Mesendoderm (in vitro differentiated cells): ENCODE measurements at regions not wholly inside any gene's neighbourhood (a gene's known extent, or its start where the extent isn't known, plus 50 kb on each side); places are given as distances from the start of the nearest gene placed in this dataset.

ENCODE experiments used
- DNase-seq: peaks from one replicate; pipeline ENCODE4 v3.0.0; 2013
- H2AK5ac ChIP-seq: 2 replicates; pipeline ENCODE4 v1.6.1; 2013; ENCODE audit warnings: low read length, inconsistent platforms
- H2BK120ac ChIP-seq: 2 replicates; pipeline ENCODE4 v1.6.1; 2013; ENCODE audit warnings: low read depth, mild to moderate bottlenecking, low read length, moderate library complexity, mixed read lengths
- H2BK15ac ChIP-seq: replicated peaks from 2 replicates; pipeline ENCODE4 v1.6.1; 2013; ENCODE audit warnings: low read depth, mild to moderate bottlenecking, moderate library complexity
- H2BK5ac ChIP-seq: 2 replicates; pipeline ENCODE4 v1.6.1; 2013; ENCODE audit warnings: low read length, inconsistent platforms
- H3K18ac ChIP-seq: 2 replicates; pipeline ENCODE4 v1.6.1; 2013; ENCODE audit warnings: mild to moderate bottlenecking, low read length, mixed read lengths
- H3K23ac ChIP-seq: one replicate; pipeline ENCODE4 v1.6.1; 2013; ENCODE audit warnings: low read length
- H3K27ac ChIP-seq: 2 replicates; pipeline ENCODE4 v1.5.1; 2013; ENCODE audit warnings: low read depth, mild to moderate bottlenecking, inconsistent platforms, low read length, moderate library complexity
- H3K27me3 ChIP-seq: 2 replicates; pipeline ENCODE4 v1.6.1; 2013; ENCODE audit warnings: low read length, control low read depth, mild to moderate bottlenecking, inconsistent platforms; ENCODE audit not compliant: insufficient read depth, poor library complexity
- H3K36me3 ChIP-seq: 2 replicates; pipeline ENCODE4 v1.6.1; 2013; ENCODE audit warnings: low read length, inconsistent platforms; ENCODE audit not compliant: control insufficient read depth, insufficient read depth
- H3K4ac ChIP-seq: one replicate; pipeline ENCODE4 v1.6.1; 2013; ENCODE audit warnings: low read depth, mild to moderate bottlenecking, low read length, moderate library complexity
- H3K4me1 ChIP-seq: 2 replicates; pipeline ENCODE4 v1.6.1; 2013; ENCODE audit warnings: low read depth, low read length, inconsistent platforms; ENCODE audit not compliant: control insufficient read depth
- H3K4me2 ChIP-seq: 2 replicates; pipeline ENCODE4 v1.6.1; 2013; ENCODE audit warnings: low read length
- H3K4me3 ChIP-seq: 2 replicates; pipeline ENCODE4 v1.5.1; 2013; ENCODE audit warnings: mild to moderate bottlenecking, low read length
- H3K56ac ChIP-seq: one replicate; pipeline ENCODE4 v1.6.1; 2013; ENCODE audit warnings: low read length
- H3K79me1 ChIP-seq: 2 replicates; pipeline ENCODE4 v1.6.1; 2013; ENCODE audit warnings: low read length, inconsistent platforms
- H3K79me2 ChIP-seq: 2 replicates; pipeline ENCODE4 v1.6.1; 2013; ENCODE audit warnings: mild to moderate bottlenecking, low read length; ENCODE audit not compliant: control insufficient read depth, insufficient read depth
- H3K9ac ChIP-seq: 2 replicates; pipeline ENCODE4 v1.6.1; 2013; ENCODE audit warnings: low read length, inconsistent platforms
- H4K5ac ChIP-seq: one replicate; pipeline ENCODE4 v1.6.1; 2013; ENCODE audit warnings: low read length
- H4K8ac ChIP-seq: one replicate; pipeline ENCODE4 v1.6.1; 2013; ENCODE audit warnings: low read depth, mild to moderate bottlenecking, control low read depth, low read length, moderate library complexity
- WGBS: extraction: QIAGEN DNeasy Blood & Tissue Kit; methylation state at CpG from one replicate; pipeline ENCODE4 v1.1.7; 2013; ENCODE audit warnings: low lambda C conversion rate, missing lambda C conversion rate; ENCODE audit not compliant: insufficient coverage; ENCODE audit errors: extremely low coverage; 5-methylcytosine and 5-hydroxymethylcytosine counted together

- Histone ChIP-seq H3K23ac (no peak overlapping the region), H2BK5ac (no peak overlapping the region), H3K18ac (no peak overlapping the region), H3K79me2 (no peaks in the 10 kb centered on the region), H3K79me1 (no peaks in the 10 kb centered on the region), H3K4me1 (no peaks in the 10 kb centered on the region), H3K4ac (no peak overlapping the region), H3K4me2 (no peak overlapping the region), H3K4me3 (no peak overlapping the region), H3K27me3 (no peaks in the 10 kb centered on the region), H2BK15ac (no peak overlapping the region), H2BK120ac (no peak overlapping the region), H2AK5ac (no peak overlapping the region), H4K5ac (no peak overlapping the region), H3K36me3 (no peaks in the 10 kb centered on the region), H3K9ac (no peak overlapping the region), H3K27ac (no peak overlapping the region), H3K56ac (no peak overlapping the region), H4K8ac (no peak overlapping the region)
- DNase-seq, result peak; percentile 14
- no CpG with 5 or more reads among the region's 1 CpG for WGBS
Measured at GRCh38 chr13:34647379-34648150, 294.5 kb upstream of the NBEA start.

- Histone ChIP-seq H3K56ac (no peak overlapping the region), H4K8ac (no peak overlapping the region), H3K4me1 (no peaks in the 10 kb centered on the region), H3K18ac (peak overlapping the region; percentile 84), H2BK5ac (no peak overlapping the region), H3K36me3 (no peaks in the 10 kb centered on the region), H3K4me3 (no peak overlapping the region), H3K4me2 (no peak overlapping the region), H3K23ac (no peak overlapping the region), H2AK5ac (no peak overlapping the region), H3K27me3 (no peaks in the 10 kb centered on the region), H4K5ac (no peak overlapping the region), H3K27ac (no peak overlapping the region), H3K9ac (no peak overlapping the region), H2BK15ac (no peak overlapping the region), H2BK120ac (no peak overlapping the region), H3K79me1 (no peaks in the 10 kb centered on the region), H3K79me2 (no peaks in the 10 kb centered on the region), H3K4ac (no peak overlapping the region)
- no CpG with 5 or more reads among the region's 1 CpG for WGBS
- peak; percentile 58 for DNase-seq
Measured at GRCh38 chr13:34654203-34654602, 287.9 kb upstream of the NBEA start.

DNA sequence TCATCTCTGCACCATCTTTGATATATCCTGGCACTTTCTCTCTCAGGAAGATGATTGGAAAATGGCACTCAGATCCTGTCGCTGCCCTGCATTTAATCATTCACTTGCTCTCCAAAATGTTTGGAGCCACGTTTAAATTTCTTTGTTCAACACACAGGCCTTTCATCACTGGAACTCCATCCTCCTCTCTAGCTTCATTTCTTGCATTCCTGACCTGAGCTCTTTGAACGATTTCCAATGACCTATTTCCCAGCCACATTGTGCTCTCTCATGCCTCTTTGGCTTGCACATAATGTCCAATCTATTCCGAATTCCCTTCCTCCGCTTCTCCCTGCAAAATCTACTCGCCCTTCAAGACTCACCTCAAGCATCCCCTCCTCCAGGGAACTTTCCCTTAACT, 287.4 kb upstream of the NBEA start:
- Histone ChIP-seq H3K56ac (no peak overlapping the region), H3K18ac (no peak overlapping the region), H3K27me3 (no peaks in the 10 kb centered on the region), H3K23ac (no peak overlapping the region), H4K5ac (no peak overlapping the region), H3K4ac (no peak overlapping the region), H3K36me3 (no peaks in the 10 kb centered on the region), H3K79me2 (no peaks in the 10 kb centered on the region), H2BK15ac (no peak overlapping the region), H2BK120ac (no peak overlapping the region), H4K8ac (no peak overlapping the region), H3K9ac (no peak overlapping the region), H2AK5ac (no peak overlapping the region), H3K4me1 (no peaks in the 10 kb centered on the region), H3K27ac (no peak overlapping the region), H3K4me2 (no peak overlapping the region), H3K4me3 (no peak overlapping the region), H3K79me1 (no peaks in the 10 kb centered on the region), H2BK5ac (no peak overlapping the region)
- no peak for DNase-seq
- no CpG with 5 or more reads among the region's 6 CpGs for WGBS

- Histone ChIP-seq H3K27me3 (no peaks in the 10 kb centered on the region), H3K79me2 (no peaks in the 10 kb centered on the region), H4K5ac (no peak overlapping the region), H3K4me1 (no peaks in the 10 kb centered on the region), H3K4ac (no peak overlapping the region), H3K36me3 (no peaks in the 10 kb centered on the region), H2BK120ac (no peak overlapping the region), H3K23ac (no peak overlapping the region), H2BK15ac (no peak overlapping the region), H3K79me1 (no peaks in the 10 kb centered on the region), H3K27ac (no peak overlapping the region), H3K56ac (no peak overlapping the region), H2BK5ac (no peak overlapping the region), H3K4me3 (no peak overlapping the region), H3K9ac (no peak overlapping the region), H2AK5ac (no peak overlapping the region), H3K18ac (no peak overlapping the region), H4K8ac (no peak overlapping the region), H3K4me2 (no peak overlapping the region)
- no peak for DNase-seq
Measured at GRCh38 chr13:34655554-34655953, 286.5 kb upstream of the NBEA start.

DNA sequence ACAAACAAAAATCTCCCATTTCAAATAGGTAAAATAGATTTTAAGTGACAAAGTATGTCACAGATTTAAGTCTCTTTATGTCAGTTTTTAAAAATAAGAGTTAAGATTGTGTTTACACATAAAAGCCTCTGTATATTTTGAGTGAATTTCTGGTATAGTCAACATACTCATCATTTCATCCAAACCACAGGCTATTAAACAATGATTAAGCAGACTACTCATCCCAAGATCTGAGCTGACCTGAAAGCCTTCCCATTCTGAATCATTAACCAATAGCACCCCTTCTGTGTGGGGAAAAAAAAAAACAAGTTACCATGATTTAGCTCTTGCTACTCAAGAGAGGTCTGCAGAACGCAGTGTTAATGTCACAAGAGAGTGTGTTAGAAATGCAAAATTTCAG, 284.4 kb upstream of the NBEA start:
- H2BK15ac ChIP-seq, result no peak overlapping the region

More for the DNA sequence above, 284.4 kb upstream of the NBEA start:
- Histone ChIP-seq H3K56ac (no peak overlapping the region), H3K4me1 (no peaks in the 10 kb centered on the region), H3K4me3 (no peak overlapping the region), H3K27ac (no peak overlapping the region), H3K9ac (no peak overlapping the region), H3K23ac (no peak overlapping the region), H3K4ac (no peak overlapping the region), H3K79me2 (no peaks in the 10 kb centered on the region), H2AK5ac (no peak overlapping the region), H4K8ac (no peak overlapping the region), H3K79me1 (no peaks in the 10 kb centered on the region), H3K18ac (no peak overlapping the region), H2BK5ac (no peak overlapping the region), H3K27me3 (no peaks in the 10 kb centered on the region), H2BK120ac (no peak overlapping the region), H4K5ac (no peak overlapping the region), H3K4me2 (no peak overlapping the region), H3K36me3 (no peaks in the 10 kb centered on the region)
- no peak for DNase-seq
- no CpG with 5 or more reads among the region's 1 CpG for WGBS
